ENCODE measurements at regions not wholly inside any gene's neighbourhood (a gene's known extent, or its start where the extent isn't known, plus 50 kb on each side); places are given as distances from the start of the nearest gene placed in this dataset.

GRCh38 chr4:156419080-156419685 is 465.5 kb upstream of the CTSO start:
- no peak for TF ChIP-seq POLR2A (IDR thresholded peaks at IDR 0.05; ENCODE audit: low read depth)
- TF ChIP-seq, protein P1, sequence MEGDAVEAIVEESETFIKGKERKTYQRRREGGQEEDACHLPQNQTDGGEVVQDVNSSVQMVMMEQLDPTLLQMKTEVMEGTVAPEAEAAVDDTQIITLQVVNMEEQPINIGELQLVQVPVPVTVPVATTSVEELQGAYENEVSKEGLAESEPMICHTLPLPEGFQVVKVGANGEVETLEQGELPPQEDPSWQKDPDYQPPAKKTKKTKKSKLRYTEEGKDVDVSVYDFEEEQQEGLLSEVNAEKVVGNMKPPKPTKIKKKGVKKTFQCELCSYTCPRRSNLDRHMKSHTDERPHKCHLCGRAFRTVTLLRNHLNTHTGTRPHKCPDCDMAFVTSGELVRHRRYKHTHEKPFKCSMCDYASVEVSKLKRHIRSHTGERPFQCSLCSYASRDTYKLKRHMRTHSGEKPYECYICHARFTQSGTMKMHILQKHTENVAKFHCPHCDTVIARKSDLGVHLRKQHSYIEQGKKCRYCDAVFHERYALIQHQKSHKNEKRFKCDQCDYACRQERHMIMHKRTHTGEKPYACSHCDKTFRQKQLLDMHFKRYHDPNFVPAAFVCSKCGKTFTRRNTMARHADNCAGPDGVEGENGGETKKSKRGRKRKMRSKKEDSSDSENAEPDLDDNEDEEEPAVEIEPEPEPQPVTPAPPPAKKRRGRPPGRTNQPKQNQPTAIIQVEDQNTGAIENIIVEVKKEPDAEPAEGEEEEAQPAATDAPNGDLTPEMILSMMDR (IDR thresholded peaks at IDR 0.05): no peak
- peak in 1 of 2 donors; percentile 8 for TF ChIP-seq POLR2AphosphoS5 (IDR thresholded peaks at IDR 0.05)
- H3K36me3 ChIP-seq: no peaks in the 10 kb centered on the region
- H3K27ac ChIP-seq (replicated peaks in 1 of 4): peak overlapping the region in 3 of 4 donors; percentile 18 to 25 (median 22)

DNA sequence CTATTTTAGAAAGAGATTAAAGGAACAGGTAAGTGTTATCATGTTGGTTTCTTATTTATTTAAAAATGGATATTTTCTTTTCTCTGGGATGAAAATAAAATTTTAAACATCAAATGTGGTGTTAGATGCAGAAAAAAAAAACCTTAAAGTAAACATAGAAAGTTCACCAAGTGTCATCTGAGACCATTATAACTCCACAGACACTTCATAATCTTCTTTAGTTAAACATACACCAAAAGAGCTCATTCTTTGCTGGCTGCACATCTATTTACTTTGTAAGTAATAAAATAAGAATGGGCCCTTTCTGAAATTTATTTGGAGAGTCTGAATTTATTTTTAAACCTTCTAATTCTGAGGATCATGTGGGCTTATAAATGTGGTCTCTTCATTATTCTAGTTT is 460.7 kb upstream of the CTSO start:
- Histone ChIP-seq H3K27me3 (no peaks in the 10 kb centered on the region), H3K9me3 (no peaks in the 10 kb centered on the region), H3K4me1 (peaks cover 0 to 32% (median 17%) of the 10 kb centered on the region in 4 donors), H3K36me3 (no peaks in the 10 kb centered on the region), H3K4me3 (no peak overlapping the region), H3K27ac (replicated peaks in 1 of 4) (no peak overlapping the region)
- no peak for DNase-seq (ENCODE audit: extremely low spot score)
- intact Hi-C loops (cut with DNase I): no loop called here
- TF ChIP-seq, protein P1 (IDR thresholded peaks at IDR 0.05): no peak
- TF ChIP-seq POLR2A (IDR thresholded peaks at IDR 0.05; ENCODE audit: low read depth) (no peak), POLR2AphosphoS5 (IDR thresholded peaks at IDR 0.05) (no peak), EP300 (IDR thresholded peaks at IDR 0.05) (no peak)

More at GRCh38 chr4:156419080-156419685, 465.5 kb upstream of the CTSO start:
- Histone ChIP-seq H3K27me3 (no peaks in the 10 kb centered on the region), H3K9me3 (no peaks in the 10 kb centered on the region), H3K4me3 (no peak overlapping the region), H3K4me1 (peaks cover 0 to 31% (median 20%) of the 10 kb centered on the region in 4 donors)
- intact Hi-C loops (cut with DNase I): no loop called here
- DNase-seq (ENCODE audit: extremely low spot score): no peak
- 50% methylated on average over 2 of the region's 2 CpGs for WGBS

DNA sequence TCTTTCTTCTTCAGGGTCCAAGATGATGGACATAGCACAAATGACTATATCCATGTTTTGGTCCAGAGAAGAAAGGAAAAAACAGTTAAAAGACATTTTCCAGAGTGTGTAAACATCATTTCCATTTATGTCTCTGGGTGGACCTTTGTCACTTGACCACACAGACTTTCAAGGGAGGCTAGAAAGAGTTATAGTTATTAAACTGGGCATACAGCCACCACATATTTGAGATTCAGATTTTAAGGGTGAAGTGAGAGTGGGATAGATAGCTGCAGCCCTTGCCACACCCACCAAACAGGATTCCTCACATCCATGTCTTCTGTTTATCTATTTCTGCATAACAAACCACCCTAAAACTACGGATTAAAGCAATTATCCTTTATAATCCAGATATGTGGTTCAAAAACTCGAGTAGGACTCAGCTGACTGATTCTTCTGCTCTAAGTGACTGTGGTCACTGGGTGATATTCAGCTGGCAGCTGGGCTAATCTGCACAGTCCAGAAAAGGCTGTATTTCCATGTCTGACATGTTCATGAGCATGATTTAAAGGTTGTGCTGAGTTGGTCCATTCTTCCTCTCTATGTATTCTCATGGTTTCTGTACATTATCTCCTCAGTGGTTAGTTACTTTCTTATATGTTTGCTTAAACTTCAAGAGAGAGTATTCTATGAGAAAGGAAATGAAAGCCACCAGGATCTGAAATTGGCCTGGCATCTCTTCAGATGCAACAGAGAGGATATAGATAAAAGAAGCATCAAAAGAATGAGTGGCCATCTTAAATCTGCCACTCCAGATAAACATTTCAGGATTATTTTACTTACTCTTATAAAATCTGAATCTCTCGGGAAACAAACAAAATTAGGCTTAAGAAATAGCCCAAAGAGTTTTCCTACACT is 459.8 kb upstream of the CTSO start:
- no peak overlapping the region for H3K4me3 ChIP-seq
- TF ChIP-seq POLR2A (IDR thresholded peaks at IDR 0.05; ENCODE audit: low read depth): no peak
- no peak for TF ChIP-seq EP300 (IDR thresholded peaks at IDR 0.05)
- no peak for TF ChIP-seq POLR2AphosphoS5 (IDR thresholded peaks at IDR 0.05)
- TF ChIP-seq, protein P1 (IDR thresholded peaks at IDR 0.05): no peak
- no peaks in the 10 kb centered on the region for H3K27me3 ChIP-seq
- no peaks in the 10 kb centered on the region for H3K9me3 ChIP-seq
- H3K27ac ChIP-seq (replicated peaks in 1 of 4): no peak overlapping the region
- intact Hi-C loops (cut with DNase I): no loop called here
- 68% methylated on average over 3 of the region's 3 CpGs for WGBS
- no peak for DNase-seq (ENCODE audit: extremely low spot score)
- H3K4me1 ChIP-seq: peaks cover 0 to 22% (median 12%) of the 10 kb centered on the region in 4 donors
- no peaks in the 10 kb centered on the region for H3K36me3 ChIP-seq

DNA sequence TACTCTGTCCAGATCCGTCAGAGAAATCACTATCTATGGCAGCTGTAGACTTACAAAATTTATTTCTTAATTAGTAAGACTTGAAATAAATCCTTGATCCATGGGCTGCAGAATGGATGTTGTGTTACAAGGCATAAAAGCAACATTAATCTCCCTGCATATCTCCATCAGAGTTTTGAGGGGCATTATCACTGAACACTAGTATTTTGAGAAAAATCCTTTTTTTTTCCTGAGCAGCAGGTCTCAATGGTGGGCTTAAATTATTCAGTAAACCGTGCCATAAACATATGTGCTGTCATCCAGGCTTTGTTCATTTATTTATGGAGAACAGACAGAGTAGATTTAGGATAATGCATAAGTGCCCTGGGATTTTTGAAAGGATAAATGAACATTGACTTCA is 457.9 kb upstream of the CTSO start:
- H3K36me3 ChIP-seq: no peaks in the 10 kb centered on the region
- no peak for TF ChIP-seq EP300 (IDR thresholded peaks at IDR 0.05)
- TF ChIP-seq POLR2A (IDR thresholded peaks at IDR 0.05; ENCODE audit: low read depth): no peak
- TF ChIP-seq, protein P1 (IDR thresholded peaks at IDR 0.05): no peak
- no peak for TF ChIP-seq POLR2AphosphoS5 (IDR thresholded peaks at IDR 0.05)
- no peak overlapping the region for H3K27ac ChIP-seq (replicated peaks in 1 of 4)
- no peaks in the 10 kb centered on the region for H3K27me3 ChIP-seq
- H3K9me3 ChIP-seq: no peaks in the 10 kb centered on the region
- intact Hi-C loops (cut with DNase I): no loop called here
- 81% methylated on average over 2 of the region's 2 CpGs for WGBS
- H3K4me1 ChIP-seq: peaks cover 0 to 18% (median 7%) of the 10 kb centered on the region in 4 donors
- H3K4me3 ChIP-seq: no peak overlapping the region
- no peak for DNase-seq (ENCODE audit: extremely low spot score)

Data from esophagus muscularis mucosa (tissue), 4 donors.